Type B pancreatic cell (in vitro differentiated cells): ENCODE measurements at regions not wholly inside any gene's neighbourhood (a gene's known extent, or its start where the extent isn't known, plus 50 kb on each side); places are given as distances from the start of the nearest gene placed in this dataset.

ENCODE experiments used
- DNase-seq: peaks from one replicate; pipeline ENCODE4 v3.0.0; 2021; ENCODE audit warnings: mixed read lengths; ENCODE audit not compliant: unreplicated experiment; ENCODE audit errors: extremely low spot score
- H3K27ac Mint-ChIP-seq: 2 replicates; pipeline ENCODE4 v1.8.0; 2021; ENCODE audit warnings: mild to moderate bottlenecking, mixed read lengths
- H3K27me3 Mint-ChIP-seq: 2 replicates; pipeline ENCODE4 v1.8.0; 2021; ENCODE audit warnings: mixed read lengths
- H3K36me3 Mint-ChIP-seq: 2 replicates; pipeline ENCODE4 v1.8.0; 2021; ENCODE audit warnings: mixed read lengths
- H3K4me1 Mint-ChIP-seq: one replicate; pipeline ENCODE4 v1.8.0; 2021; ENCODE audit warnings: mixed read lengths; ENCODE audit not compliant: unreplicated experiment
- H3K4me3 Mint-ChIP-seq: 2 replicates; pipeline ENCODE4 v1.8.0; 2021; ENCODE audit warnings: mild to moderate bottlenecking, mixed read lengths
- H3K9me3 Mint-ChIP-seq: 2 replicates; pipeline ENCODE4 v1.8.0; 2021; ENCODE audit warnings: mixed read lengths
- CTCF ChIP-seq: fragments of 200-600 bp; sonication (generic); conservative IDR thresholded peaks from 2 replicates; pipeline ENCODE4 v1.5.0; 2021; ENCODE audit warnings: antibody characterized with exemption, mild to moderate bottlenecking

DNA sequence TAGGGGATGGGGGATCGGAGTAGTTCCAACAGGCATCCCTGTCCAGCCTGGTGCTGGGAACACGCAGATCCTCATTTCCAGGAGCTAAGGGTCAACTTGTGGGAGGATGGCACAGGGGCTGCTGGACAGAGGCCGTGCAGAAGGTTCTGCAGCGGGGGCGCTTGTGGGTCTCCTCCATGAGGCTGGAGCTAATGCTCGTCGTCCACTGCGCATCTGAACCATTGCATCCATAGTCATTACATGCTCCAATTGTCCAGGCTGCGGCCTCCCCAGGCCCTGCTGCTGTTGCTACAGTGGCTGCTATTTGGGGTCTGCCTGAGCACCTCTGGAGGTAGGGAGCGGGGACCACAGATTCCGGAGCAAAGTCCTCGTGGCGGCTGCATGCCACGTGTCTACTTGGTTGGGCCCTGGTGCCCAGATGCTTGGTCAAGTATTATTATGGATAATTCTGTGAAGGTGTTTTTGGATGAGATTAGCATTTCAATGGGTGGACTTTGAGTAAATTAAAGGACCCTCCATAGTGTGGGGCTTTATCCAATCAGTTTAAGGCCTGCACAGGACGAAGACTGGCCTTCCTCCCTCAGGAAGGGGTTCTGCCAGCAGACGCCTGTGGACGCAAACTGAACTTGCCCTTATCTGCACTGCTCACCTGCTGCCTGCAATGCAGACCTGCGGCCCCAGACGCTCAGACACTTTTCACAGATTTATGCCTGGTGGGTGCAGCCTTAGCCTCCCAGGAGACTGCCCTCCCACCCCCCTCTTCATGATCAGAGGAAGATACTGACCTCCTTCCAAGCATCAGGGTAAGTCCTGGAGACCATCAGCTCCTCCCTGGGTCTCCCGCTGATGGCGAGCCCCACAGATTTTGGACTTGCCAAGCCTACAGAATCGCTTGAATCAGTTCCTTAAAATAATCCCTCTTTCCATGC, 127.5 kb upstream of the IRX4 start:
- H3K4me3 Mint-ChIP-seq: no peak overlapping the region
- no peak overlapping the region for H3K27ac Mint-ChIP-seq
- DNase-seq: no peak
- H3K27me3 Mint-ChIP-seq: peaks cover 33% of the 10 kb centered on the region
- H3K36me3 Mint-ChIP-seq: no peaks in the 10 kb centered on the region
- peaks cover 11% of the 10 kb centered on the region for H3K4me1 Mint-ChIP-seq
- TF ChIP-seq CTCF: no peak
- H3K9me3 Mint-ChIP-seq: no peaks in the 10 kb centered on the region

DNA sequence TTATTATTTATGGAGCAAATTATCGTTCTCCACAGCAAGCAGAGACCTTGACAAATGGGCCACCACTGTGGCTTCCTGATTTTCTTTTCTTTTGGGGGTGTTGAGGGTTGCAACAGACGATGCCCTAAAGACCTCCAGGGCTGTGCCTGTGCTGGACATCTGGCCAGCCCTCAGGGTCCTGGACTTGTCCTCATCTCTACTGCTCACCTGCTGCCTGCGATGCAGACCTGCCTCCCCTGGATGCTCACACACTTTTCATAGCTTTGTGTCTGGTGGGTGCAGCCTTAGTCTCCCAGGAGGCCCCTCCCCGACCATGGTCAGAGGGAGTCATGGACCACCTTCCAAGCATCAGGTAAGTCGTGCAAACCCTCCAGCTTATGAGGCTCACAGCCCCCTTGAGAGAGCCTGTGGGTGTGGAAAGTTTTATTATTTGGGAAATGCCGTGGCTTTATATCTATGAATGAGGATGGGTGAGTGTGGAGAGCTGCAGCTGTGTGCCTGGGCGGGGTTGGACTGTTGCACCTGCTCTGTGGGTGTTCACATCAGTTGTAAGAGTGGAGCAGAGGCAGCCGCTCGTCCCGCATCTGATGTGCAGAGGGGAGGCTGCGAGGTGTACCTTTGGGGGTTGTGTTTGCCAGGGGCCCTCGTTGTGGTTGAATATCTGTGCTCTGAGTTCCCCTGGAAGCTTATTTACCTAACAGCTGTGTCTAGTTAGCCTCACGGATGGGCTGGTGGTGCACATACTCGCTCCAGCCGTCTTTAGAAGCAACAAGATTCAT, 126.3 kb upstream of the IRX4 start:
- Mint-ChIP-seq H3K9me3 (no peaks in the 10 kb centered on the region), H3K4me1 (peaks cover 11% of the 10 kb centered on the region), H3K36me3 (no peaks in the 10 kb centered on the region), H3K4me3 (no peak overlapping the region), H3K27me3 (peaks cover 39% of the 10 kb centered on the region), H3K27ac (no peak overlapping the region)
- TF ChIP-seq CTCF: no peak
- DNase-seq: no peak

DNA sequence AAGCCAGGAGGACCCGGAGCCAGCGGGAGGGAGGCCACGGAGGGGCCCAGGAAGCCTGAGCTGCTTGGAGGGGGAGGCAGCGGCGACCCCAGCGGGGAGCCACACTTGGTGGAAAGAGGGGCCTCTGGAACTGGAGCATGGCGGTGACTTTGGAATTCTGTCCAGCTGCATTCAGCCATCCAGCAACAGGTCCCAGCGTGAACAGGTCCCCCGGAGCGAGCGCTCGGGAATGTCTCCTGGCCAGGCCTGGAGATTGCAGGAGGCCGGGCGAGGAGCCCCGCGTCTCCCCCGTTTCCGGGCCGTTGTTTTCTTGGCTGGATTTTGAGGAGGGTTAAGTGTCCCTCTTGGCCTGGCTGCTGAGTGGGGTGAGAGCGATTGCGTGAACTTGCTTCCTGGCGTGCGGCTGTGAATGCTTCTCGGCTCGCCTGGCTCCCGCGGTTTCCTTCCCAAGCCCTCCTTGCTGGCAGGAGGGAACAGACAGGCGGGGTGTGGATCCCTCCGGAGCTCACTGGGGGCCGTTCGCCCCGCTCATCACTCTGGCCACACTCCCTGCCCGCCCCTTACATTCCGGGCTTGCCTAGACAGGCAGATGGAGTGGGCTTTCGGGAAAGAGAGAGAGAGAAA, 125.3 kb upstream of the IRX4 start:
- Mint-ChIP-seq H3K9me3 (no peaks in the 10 kb centered on the region), H3K36me3 (no peaks in the 10 kb centered on the region), H3K27ac (no peak overlapping the region), H3K27me3 (peaks cover 43% of the 10 kb centered on the region), H3K4me3 (no peak overlapping the region), H3K4me1 (peaks cover 5% of the 10 kb centered on the region)
- TF ChIP-seq CTCF: no peak
- DNase-seq: no peak

DNA sequence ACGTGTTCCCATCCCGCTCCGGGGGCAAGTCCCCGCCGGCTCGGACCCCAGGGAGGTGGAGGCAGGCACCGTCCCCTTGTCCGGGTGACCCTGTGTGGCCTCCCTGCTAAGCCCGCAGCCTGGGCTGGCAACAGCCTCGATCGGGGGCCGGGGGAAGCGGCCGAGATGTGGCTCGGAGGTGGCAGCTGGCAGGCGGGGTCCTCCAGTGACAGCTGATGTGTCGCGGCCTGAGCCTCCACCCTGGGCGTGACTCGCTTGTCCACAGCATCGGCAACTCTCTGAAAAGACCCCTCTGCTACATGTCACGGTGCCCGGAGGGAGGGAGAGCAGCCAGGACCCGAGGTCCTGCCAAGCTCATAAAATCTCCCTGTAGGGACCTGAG, 124.8 kb upstream of the IRX4 start:
- Mint-ChIP-seq H3K4me3 (no peak overlapping the region), H3K36me3 (no peaks in the 10 kb centered on the region), H3K27ac (no peak overlapping the region), H3K9me3 (no peaks in the 10 kb centered on the region), H3K27me3 (peaks cover 48% of the 10 kb centered on the region), H3K4me1 (peaks cover 5% of the 10 kb centered on the region)
- DNase-seq: no peak
- no peak for TF ChIP-seq CTCF

DNA sequence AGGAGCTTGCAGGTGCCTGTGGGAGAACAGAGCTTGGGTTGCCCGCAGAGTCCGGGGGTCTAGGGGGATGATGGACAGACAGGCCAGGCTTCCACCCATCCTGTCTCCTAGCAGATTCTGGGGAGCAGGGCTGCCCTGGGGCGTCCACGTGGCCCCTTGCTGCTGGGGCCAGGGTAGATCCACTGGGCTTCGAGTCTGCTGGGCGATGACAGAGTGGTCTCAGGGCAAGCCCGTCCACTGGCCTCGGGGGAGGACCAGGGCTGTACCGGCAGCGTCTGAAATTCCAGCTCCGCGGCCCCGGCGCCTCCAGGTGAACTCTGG, 124.2 kb upstream of the IRX4 start:
- Mint-ChIP-seq H3K4me1 (peaks cover 5% of the 10 kb centered on the region), H3K9me3 (no peaks in the 10 kb centered on the region), H3K27ac (no peak overlapping the region), H3K27me3 (peaks cover 49% of the 10 kb centered on the region), H3K36me3 (no peaks in the 10 kb centered on the region), H3K4me3 (no peak overlapping the region)
- no peak for TF ChIP-seq CTCF
- DNase-seq: no peak
